ENCODE measurements at regions not wholly inside any gene's neighbourhood (a gene's known extent, or its start where the extent isn't known, plus 50 kb on each side); places are given as distances from the start of the nearest gene placed in this dataset.

GRCh38 chr11:95344932-95345642 lies 114.1 kb upstream of the SESN3 start:
- TF ChIP-seq POLR2AphosphoS5 (IDR thresholded peaks at IDR 0.05; ENCODE audit: low read depth, low read length) (no peak), SIN3A (IDR thresholded peaks at IDR 0.05; ENCODE audit: borderline replicate concordance, insufficient read depth, low read length) (no peak), TAF1 (IDR thresholded peaks at IDR 0.05; ENCODE audit: borderline replicate concordance, insufficient read depth, low read length) (no peak), REST (IDR thresholded peaks at IDR 0.05; ENCODE audit: insufficient read depth in 1 of 2, low read depth in 2 of 2, low read length in 2 of 2) (no peak)
